ENCODE measurements at regions not wholly inside any gene's neighbourhood (a gene's known extent, or its start where the extent isn't known, plus 50 kb on each side); places are given as distances from the start of the nearest gene placed in this dataset.

DNA sequence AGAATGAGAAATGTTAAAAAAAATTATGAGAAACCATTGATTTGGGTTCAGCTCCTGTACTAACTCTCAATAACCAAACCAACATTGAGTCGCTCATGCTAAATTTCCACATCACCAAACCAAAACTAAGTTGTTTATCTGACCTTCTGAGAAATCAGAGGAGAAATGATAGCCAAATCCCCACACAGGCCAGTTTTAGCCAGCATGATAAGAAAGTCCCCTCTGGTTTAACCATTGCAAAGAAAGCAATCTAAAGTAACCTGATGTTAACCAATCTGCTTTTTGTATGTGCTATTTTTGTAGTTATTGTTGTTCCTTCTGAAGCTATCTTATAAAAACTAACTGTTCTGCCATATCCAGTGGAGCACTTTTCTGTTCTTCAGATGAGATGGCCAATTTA, 599.7 kb downstream of the SLC16A7 start:
- Histone ChIP-seq H3K9me3 (ENCODE audit: insufficient read depth in 2 of 2, low read depth in 1 of 2, low read length in 1 of 2) (no peaks in the 10 kb centered on the region), H4K8ac (ENCODE audit: extremely low read depth, insufficient read depth, low read length) (no peak overlapping the region), H2AFZ (ENCODE audit: low read length) (no peak overlapping the region), H2BK5ac (ENCODE audit: low read depth, low read length) (no peak overlapping the region), H3K56ac (replicated peaks; ENCODE audit: insufficient read length, low read depth, low read length) (no peak overlapping the region), H3K4me1 (replicated peaks in 1 of 4; ENCODE audit: control insufficient read depth in 3 of 4, insufficient read depth in 4 of 4, low read length in 3 of 4) (peaks cover 0 to 4% (median 0%) of the 10 kb centered on the region in 4 experiments; a peak in 1 of 7 replicates), H3K4me3 (ENCODE audit: extremely low read depth in 1 of 4, insufficient read depth in 2 of 4, low read depth in 3 of 4, low read length in 4 of 4) (no peak overlapping the region), H2BK20ac (ENCODE audit: low read length) (no peak overlapping the region), H2BK12ac (ENCODE audit: low read depth, low read length) (no peak overlapping the region), H3K4me2 (ENCODE audit: insufficient read depth in 1 of 2, low read depth in 2 of 2, low read length in 2 of 2) (no peak overlapping the region), H4K5ac (ENCODE audit: insufficient read length, low read depth, low read length) (no peak overlapping the region), H4K20me1 (replicated peaks in 1 of 2; ENCODE audit: control insufficient read depth in 1 of 2, insufficient read depth in 2 of 2, low read length in 2 of 2) (no peaks in the 10 kb centered on the region), H2BK15ac (ENCODE audit: low read length) (no peak overlapping the region), H3K18ac (ENCODE audit: extremely low read depth, low read length) (no peak overlapping the region), H4K91ac (replicated peaks; ENCODE audit: insufficient read length, low read length) (no peak overlapping the region), H3K9ac (replicated peaks in 1 of 4; ENCODE audit: extremely low read depth in 1 of 4, low read depth in 3 of 4, low read length in 3 of 4) (no peak overlapping the region), H3K4ac (replicated peaks; ENCODE audit: insufficient read length, low read depth, low read length) (no peak overlapping the region), H3K79me2 (ENCODE audit: control insufficient read depth in 1 of 2, insufficient read depth in 2 of 2, low read length in 2 of 2) (no peaks in the 10 kb centered on the region), H3K23me2 (ENCODE audit: low read depth, low read length) (no peaks in the 10 kb centered on the region), H3K36me3 (ENCODE audit: control insufficient read depth in 2 of 4, insufficient read depth in 4 of 4, low read length in 3 of 4) (no peaks in the 10 kb centered on the region), H3K27me3 (replicated peaks in 1 of 4; ENCODE audit: control insufficient read depth in 3 of 4, extremely low read depth in 1 of 4, insufficient read depth in 3 of 4, low read length in 3 of 4) (no peaks in the 10 kb centered on the region), H3K23ac (ENCODE audit: insufficient read length) (no peak overlapping the region), H3K27ac (ENCODE audit: low read depth, low read length) (no peak overlapping the region), H3K14ac (ENCODE audit: insufficient read length) (no peak overlapping the region), H3K79me1 (ENCODE audit: low read depth, low read length) (no peaks in the 10 kb centered on the region), H2BK120ac (replicated peaks; ENCODE audit: low read depth, low read length) (no peak overlapping the region), H2AK5ac (ENCODE audit: low read depth, low read length) (no peak overlapping the region)
- ChIA-PET CTCF (ENCODE audit: partially characterized antibody) (no interaction called here), POLR2A (ENCODE audit: partially characterized antibody) (no interaction called here)
- FAIRE-seq: no peak
- WGBS, 2 experiments (ENCODE audit: extremely low coverage in 1 of 2, insufficient coverage in 1 of 2, insufficient read length in 1 of 2, insufficient replicate concordance in 2 of 2, low coverage in 1 of 2, low lambda C conversion rate in 2 of 2, missing lambda C conversion rate in 1 of 2): 88% methylated on average over 1 of the region's 1 CpG; no CpG with 5 or more reads in 1 of the 2 experiments
- TF ChIP-seq, protein P1, sequence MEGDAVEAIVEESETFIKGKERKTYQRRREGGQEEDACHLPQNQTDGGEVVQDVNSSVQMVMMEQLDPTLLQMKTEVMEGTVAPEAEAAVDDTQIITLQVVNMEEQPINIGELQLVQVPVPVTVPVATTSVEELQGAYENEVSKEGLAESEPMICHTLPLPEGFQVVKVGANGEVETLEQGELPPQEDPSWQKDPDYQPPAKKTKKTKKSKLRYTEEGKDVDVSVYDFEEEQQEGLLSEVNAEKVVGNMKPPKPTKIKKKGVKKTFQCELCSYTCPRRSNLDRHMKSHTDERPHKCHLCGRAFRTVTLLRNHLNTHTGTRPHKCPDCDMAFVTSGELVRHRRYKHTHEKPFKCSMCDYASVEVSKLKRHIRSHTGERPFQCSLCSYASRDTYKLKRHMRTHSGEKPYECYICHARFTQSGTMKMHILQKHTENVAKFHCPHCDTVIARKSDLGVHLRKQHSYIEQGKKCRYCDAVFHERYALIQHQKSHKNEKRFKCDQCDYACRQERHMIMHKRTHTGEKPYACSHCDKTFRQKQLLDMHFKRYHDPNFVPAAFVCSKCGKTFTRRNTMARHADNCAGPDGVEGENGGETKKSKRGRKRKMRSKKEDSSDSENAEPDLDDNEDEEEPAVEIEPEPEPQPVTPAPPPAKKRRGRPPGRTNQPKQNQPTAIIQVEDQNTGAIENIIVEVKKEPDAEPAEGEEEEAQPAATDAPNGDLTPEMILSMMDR (IDR thresholded peaks at IDR 0.05; ENCODE audit: control extremely low read depth in 1 of 3, insufficient read depth in 1 of 3, low read depth in 1 of 3, low read length in 3 of 3): no peak
- TF ChIP-seq POLR2AphosphoS5 (IDR thresholded peaks at IDR 0.05; ENCODE audit: low read depth, low read length): no peak
- no peak for TF ChIP-seq CHD2 (IDR thresholded peaks at IDR 0.05; ENCODE audit: low read length)
- DNase-seq (ENCODE audit: low read depth in 1 of 2, low spot score in 2 of 2): no peak
